ENCODE measurements at regions not wholly inside any gene's neighbourhood (a gene's known extent, or its start where the extent isn't known, plus 50 kb on each side); places are given as distances from the start of the nearest gene placed in this dataset.
"Not testable (repeated sequence)": the region's sequence is repeated elsewhere in the genome, so short reads cannot be mapped to it uniquely, and the experiment has no call there.

DNA sequence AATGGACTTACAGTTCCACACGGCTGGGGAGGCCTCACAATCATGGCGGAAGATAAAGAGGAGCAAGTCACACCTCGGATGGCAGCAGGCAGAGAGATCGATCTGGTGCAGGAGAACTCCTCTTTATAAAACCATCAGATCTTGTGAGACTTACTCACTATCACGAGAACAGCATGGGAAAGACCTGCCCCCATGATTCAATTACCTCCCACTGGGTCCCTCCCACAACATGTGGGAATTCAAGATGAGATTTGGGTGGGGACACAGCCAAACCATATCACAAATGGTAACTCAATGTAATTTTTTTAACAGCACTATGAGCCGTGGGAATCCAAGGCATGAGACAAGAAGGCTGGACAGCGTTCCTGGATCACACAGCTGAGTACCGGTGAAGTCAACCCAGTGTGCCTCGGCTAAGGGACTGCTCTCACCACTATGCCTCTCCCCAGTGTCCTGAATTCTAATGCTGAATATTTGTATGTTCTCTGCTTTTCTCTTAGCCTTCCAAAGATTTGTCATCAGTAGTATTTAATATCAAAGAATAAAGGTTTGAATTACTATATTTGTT lies 84.3 kb downstream of the IRS2 start:
- Mint-ChIP-seq H3K4me3 (peak overlapping the region in 1 of 8 donors; percentile 10), H3K27me3 (peaks cover 17 to 21% of the 10 kb centered on the region in 2 donors), H3K4me1 (peaks cover 6 to 22% (median 14%) of the 10 kb centered on the region in 4 donors)
- H3K9me3 ChIP-seq (ENCODE audit: control insufficient read depth in 1 of 2, low read length in 2 of 2); H3K4me3 ChIP-seq (ENCODE audit: low read length in 2 of 2); CTCF ChIA-PET (ENCODE audit: partially characterized antibody); H3K9me3 Mint-ChIP-seq; H3K36me3 ChIP-seq (ENCODE audit: insufficient read depth, low read length); H3K27ac Mint-ChIP-seq; H3K27ac ChIP-seq (ENCODE audit: low read depth, low read length); DNase-seq; H3K36me3 Mint-ChIP-seq; intact Hi-C loops (cut with micrococcal nuclease); POLR2A ChIA-PET (ENCODE audit: partially characterized antibody): not testable (repeated sequence)
- peaks cover 12% of the 10 kb centered on the region for H3K27me3 ChIP-seq (ENCODE audit: insufficient read depth, low read length)
- peaks cover 12% of the 10 kb centered on the region for H3K4me1 ChIP-seq (ENCODE audit: insufficient read depth, low read length)

DNA sequence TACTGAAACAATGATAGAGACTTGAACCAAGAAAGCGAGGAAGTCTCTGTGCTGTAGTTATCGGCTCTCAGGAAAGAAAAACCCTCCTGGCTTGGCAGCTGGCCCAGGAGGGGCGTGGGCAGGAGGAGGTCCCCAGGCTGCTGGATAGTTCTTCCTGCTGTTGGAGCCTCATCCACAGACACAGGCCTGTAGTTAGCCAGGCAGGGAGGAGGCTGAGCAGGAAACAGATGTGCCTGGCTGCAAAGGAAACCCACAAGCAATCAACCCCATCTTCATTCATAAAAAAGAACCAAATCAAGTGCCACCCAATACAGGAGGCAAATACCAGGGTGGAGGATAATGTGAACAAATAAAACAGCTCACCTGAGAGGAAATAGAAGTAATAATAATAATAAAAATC lies 86.2 kb downstream of the IRS2 start:
- intact Hi-C loops (cut with micrococcal nuclease): no loop called here
- Mint-ChIP-seq H3K27me3 (peaks cover 10 to 16% of the 10 kb centered on the region in 2 donors), H3K36me3 (no peaks in the 10 kb centered on the region), H3K4me3 (no peak overlapping the region), H3K27ac (no peak overlapping the region), H3K4me1 (peaks cover 6 to 19% (median 11%) of the 10 kb centered on the region in 4 donors), H3K9me3 (no peaks in the 10 kb centered on the region)
- Histone ChIP-seq H3K27me3 (ENCODE audit: insufficient read depth, low read length) (peaks cover 12% of the 10 kb centered on the region), H3K27ac (ENCODE audit: low read depth, low read length) (no peak overlapping the region), H3K4me3 (ENCODE audit: low read length in 2 of 2) (no peak overlapping the region), H3K4me1 (ENCODE audit: insufficient read depth, low read length) (peaks cover 11% of the 10 kb centered on the region), H3K36me3 (ENCODE audit: insufficient read depth, low read length) (no peaks in the 10 kb centered on the region), H3K9me3 (ENCODE audit: control insufficient read depth in 1 of 2, low read length in 2 of 2) (no peaks in the 10 kb centered on the region)
- ChIA-PET CTCF (ENCODE audit: partially characterized antibody) (no interaction called here), POLR2A (ENCODE audit: partially characterized antibody) (no interaction called here)
- DNase-seq: no peak

DNA sequence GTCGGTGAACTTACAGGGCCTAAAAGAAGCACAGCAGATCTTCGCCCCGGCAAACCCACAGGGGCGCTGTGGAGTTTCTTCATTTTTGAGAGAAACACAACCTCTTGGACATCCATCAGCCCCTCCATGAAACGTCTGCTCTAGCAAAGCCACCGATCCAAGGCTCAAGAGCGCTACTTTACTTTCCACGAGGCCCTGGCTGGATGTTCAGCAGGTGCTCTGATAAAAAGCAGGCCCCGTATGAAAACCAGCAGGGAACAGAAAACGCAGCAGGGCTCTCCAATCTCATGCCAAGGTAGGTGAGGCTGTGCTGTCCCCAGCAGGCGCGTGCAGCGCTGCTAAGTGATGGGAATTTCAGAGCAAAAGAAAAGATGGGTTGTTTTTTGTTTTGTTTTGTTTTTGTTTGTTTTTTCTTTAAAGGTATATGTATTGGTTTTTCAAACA lies 86.7 kb downstream of the IRS2 start:
- Mint-ChIP-seq H3K9me3 (no peaks in the 10 kb centered on the region), H3K27ac (no peak overlapping the region), H3K4me3 (no peak overlapping the region), H3K36me3 (no peaks in the 10 kb centered on the region), H3K4me1 (peaks cover 6 to 14% (median 7%) of the 10 kb centered on the region in 4 donors), H3K27me3 (peaks cover 8 to 12% of the 10 kb centered on the region in 2 donors)
- POLR2A ChIA-PET (ENCODE audit: partially characterized antibody): no interaction called here
- Histone ChIP-seq H3K36me3 (ENCODE audit: insufficient read depth, low read length) (no peaks in the 10 kb centered on the region), H3K27me3 (ENCODE audit: insufficient read depth, low read length) (peaks cover 8% of the 10 kb centered on the region), H3K4me1 (ENCODE audit: insufficient read depth, low read length) (peaks cover 8% of the 10 kb centered on the region), H3K9me3 (ENCODE audit: control insufficient read depth in 1 of 2, low read length in 2 of 2) (no peaks in the 10 kb centered on the region), H3K27ac (ENCODE audit: low read depth, low read length) (no peak overlapping the region), H3K4me3 (ENCODE audit: low read length in 2 of 2) (no peak overlapping the region)
- CTCF ChIA-PET (ENCODE audit: partially characterized antibody): no interaction called here
- DNase-seq: no peak
- intact Hi-C loops (cut with micrococcal nuclease): no loop called here

DNA sequence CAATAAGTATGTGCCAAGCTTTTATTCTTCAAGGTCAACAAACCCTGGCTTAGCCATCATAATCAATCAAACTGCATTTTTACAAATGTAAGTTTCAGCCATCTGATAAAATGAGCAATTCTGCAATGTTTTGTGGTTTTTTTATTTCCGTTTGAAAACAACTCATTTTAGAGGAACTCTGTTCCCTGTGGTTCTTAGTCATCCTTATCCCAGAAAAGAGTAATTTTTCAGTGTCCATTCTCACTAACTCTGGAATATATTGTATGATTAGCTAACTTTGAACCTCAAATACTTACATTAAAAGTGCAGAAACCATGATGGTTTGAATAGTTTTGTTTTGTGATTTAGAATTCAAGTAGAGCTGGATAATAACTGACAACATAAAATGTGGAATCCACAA lies 87.6 kb downstream of the IRS2 start:
- DNase-seq: no peak
- H3K9me3 Mint-ChIP-seq: no peaks in the 10 kb centered on the region
- no peak overlapping the region for H3K27ac Mint-ChIP-seq
- H3K36me3 Mint-ChIP-seq: no peaks in the 10 kb centered on the region
- Histone ChIP-seq H3K36me3 (ENCODE audit: insufficient read depth, low read length) (no peaks in the 10 kb centered on the region), H3K9me3 (ENCODE audit: control insufficient read depth in 1 of 2, low read length in 2 of 2) (no peaks in the 10 kb centered on the region), H3K4me1 (ENCODE audit: insufficient read depth, low read length) (peaks cover 8% of the 10 kb centered on the region), H3K27me3 (ENCODE audit: insufficient read depth, low read length) (no peaks in the 10 kb centered on the region), H3K4me3 (ENCODE audit: low read length in 2 of 2) (no peak overlapping the region), H3K27ac (ENCODE audit: low read depth, low read length) (no peak overlapping the region)
- ChIA-PET CTCF (ENCODE audit: partially characterized antibody) (no interaction called here), POLR2A (ENCODE audit: partially characterized antibody) (no interaction called here)
- H3K27me3 Mint-ChIP-seq: peaks cover 4% of the 10 kb centered on the region in 2 donors
- H3K4me3 Mint-ChIP-seq: no peak overlapping the region
- intact Hi-C loops (cut with micrococcal nuclease): no loop called here
- H3K4me1 Mint-ChIP-seq: peaks cover 6 to 11% (median 7%) of the 10 kb centered on the region in 4 donors

DNA sequence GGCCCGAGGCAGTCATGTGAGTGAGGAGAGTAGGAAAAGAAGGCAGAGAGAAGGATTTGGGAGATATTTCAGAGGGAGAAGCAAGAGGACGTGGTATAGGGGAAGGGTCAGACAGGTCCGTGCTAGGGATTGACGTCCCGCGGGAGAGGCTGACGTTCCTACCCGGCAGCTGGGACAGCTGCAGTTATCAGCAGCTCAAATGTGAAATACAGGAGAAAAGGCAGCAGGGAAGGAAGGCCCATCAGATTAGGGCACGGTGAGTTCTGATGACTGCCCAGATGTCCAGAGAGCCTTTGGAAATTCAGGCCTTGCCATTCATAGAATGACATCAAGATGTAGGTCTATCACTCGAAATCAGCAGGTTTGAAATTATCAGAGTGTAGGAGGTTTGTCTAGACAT lies 88.4 kb downstream of the IRS2 start:
- Histone ChIP-seq H3K4me1 (ENCODE audit: insufficient read depth, low read length) (peaks cover 8% of the 10 kb centered on the region), H3K4me3 (ENCODE audit: low read length in 2 of 2) (no peak overlapping the region), H3K36me3 (ENCODE audit: insufficient read depth, low read length) (no peaks in the 10 kb centered on the region), H3K9me3 (ENCODE audit: control insufficient read depth in 1 of 2, low read length in 2 of 2) (no peaks in the 10 kb centered on the region), H3K27me3 (ENCODE audit: insufficient read depth, low read length) (no peaks in the 10 kb centered on the region), H3K27ac (ENCODE audit: low read depth, low read length) (no peak overlapping the region)
- no peaks in the 10 kb centered on the region for H3K9me3 Mint-ChIP-seq
- H3K4me1 Mint-ChIP-seq: peaks cover 6 to 11% (median 7%) of the 10 kb centered on the region in 4 donors
- intact Hi-C loops (cut with micrococcal nuclease): no loop called here
- POLR2A ChIA-PET (ENCODE audit: partially characterized antibody): no interaction called here
- CTCF ChIA-PET (ENCODE audit: partially characterized antibody): no interaction called here
- H3K27me3 Mint-ChIP-seq: peaks cover 2 to 3% of the 10 kb centered on the region in 2 donors
- H3K36me3 Mint-ChIP-seq: no peaks in the 10 kb centered on the region
- peak overlapping the region in 1 of 7 donors; percentile 4 for H3K27ac Mint-ChIP-seq
- no peak overlapping the region for H3K4me3 Mint-ChIP-seq
- no peak for DNase-seq

DNA sequence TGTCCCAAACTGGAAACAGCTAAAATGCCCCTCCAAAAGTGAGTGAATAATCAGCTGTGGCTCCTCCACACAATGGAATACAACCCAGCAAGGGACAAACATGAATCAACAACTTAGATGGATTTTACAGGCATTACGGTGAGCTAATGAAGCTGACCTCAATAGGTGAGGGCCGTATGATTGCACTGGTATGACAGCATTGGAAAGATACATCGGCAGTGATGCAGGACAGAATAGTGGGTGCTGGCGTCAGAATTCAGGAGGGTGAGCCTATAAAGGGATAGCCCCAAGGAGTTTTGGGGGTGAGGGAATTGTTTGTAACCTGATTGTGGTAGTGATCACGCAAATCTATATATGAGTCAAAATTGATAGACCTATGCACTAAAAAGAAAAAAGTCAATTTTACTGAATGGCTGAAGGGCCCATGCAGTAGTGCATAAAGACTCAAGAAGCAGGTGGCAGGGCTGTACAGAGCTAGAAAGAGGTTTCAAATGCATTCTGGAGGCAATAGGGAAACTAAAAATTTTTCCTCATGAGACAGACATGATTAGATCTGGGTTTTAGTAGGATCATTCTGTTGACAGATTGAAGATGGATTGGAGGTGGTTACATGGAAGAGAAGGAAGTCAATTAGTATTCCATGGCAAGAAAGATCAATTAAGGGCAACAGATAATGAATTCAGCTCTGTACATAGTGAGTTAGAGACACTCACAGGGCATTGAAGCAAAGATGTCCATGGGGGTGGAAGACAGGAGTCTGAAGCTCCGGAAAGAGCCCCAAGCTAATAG lies 90.8 kb downstream of the IRS2 start:
- ChIA-PET CTCF (ENCODE audit: partially characterized antibody) (no interaction called here), POLR2A (ENCODE audit: partially characterized antibody) (no interaction called here)
- Mint-ChIP-seq H3K9me3 (no peaks in the 10 kb centered on the region), H3K4me1 (peaks cover 6 to 11% (median 7%) of the 10 kb centered on the region in 4 donors), H3K27ac (no peak overlapping the region), H3K36me3 (no peaks in the 10 kb centered on the region), H3K4me3 (no peak overlapping the region), H3K27me3 (peaks cover 2% of the 10 kb centered on the region in 2 donors)
- Histone ChIP-seq H3K27ac (ENCODE audit: low read depth, low read length) (no peak overlapping the region), H3K4me1 (ENCODE audit: insufficient read depth, low read length) (peaks cover 8% of the 10 kb centered on the region), H3K27me3 (ENCODE audit: insufficient read depth, low read length) (no peaks in the 10 kb centered on the region), H3K36me3 (ENCODE audit: insufficient read depth, low read length) (no peaks in the 10 kb centered on the region), H3K9me3 (ENCODE audit: control insufficient read depth in 1 of 2, low read length in 2 of 2) (no peaks in the 10 kb centered on the region), H3K4me3 (ENCODE audit: low read length in 2 of 2) (no peak overlapping the region)
- intact Hi-C loops (cut with micrococcal nuclease): no loop called here
- no peak for DNase-seq

DNA sequence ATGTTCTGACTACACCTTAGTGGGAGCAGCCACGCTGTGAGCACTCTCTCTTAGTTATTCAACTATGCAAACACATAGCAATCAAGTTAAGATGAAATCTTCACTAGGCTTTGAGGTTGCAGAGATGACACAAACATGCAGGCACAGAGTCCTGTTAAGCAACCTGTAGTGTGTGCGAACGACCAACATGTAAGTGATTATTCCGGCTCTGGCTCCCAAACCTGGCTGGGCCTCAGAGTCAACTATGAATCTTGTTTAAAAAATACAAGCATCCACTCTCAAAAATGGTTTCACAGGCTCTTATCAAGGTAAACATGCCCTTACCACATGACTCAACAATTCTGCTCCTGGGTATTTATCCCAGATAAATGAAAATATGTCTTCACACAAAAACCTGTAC lies 91.4 kb downstream of the IRS2 start:
- ChIA-PET POLR2A (ENCODE audit: partially characterized antibody) (no interaction called here), CTCF (ENCODE audit: partially characterized antibody) (no interaction called here)
- Mint-ChIP-seq H3K27ac (no peak overlapping the region), H3K9me3 (no peaks in the 10 kb centered on the region), H3K27me3 (peaks cover 2% of the 10 kb centered on the region in 2 donors), H3K4me3 (no peak overlapping the region), H3K36me3 (no peaks in the 10 kb centered on the region), H3K4me1 (peaks cover under 1 to 4% (median 2%) of the 10 kb centered on the region in 4 donors)
- Histone ChIP-seq H3K4me1 (ENCODE audit: insufficient read depth, low read length) (peaks cover 4% of the 10 kb centered on the region), H3K27me3 (ENCODE audit: insufficient read depth, low read length) (no peaks in the 10 kb centered on the region), H3K9me3 (ENCODE audit: control insufficient read depth in 1 of 2, low read length in 2 of 2) (no peaks in the 10 kb centered on the region), H3K4me3 (ENCODE audit: low read length in 2 of 2) (no peak overlapping the region), H3K27ac (ENCODE audit: low read depth, low read length) (no peak overlapping the region), H3K36me3 (ENCODE audit: insufficient read depth, low read length) (no peaks in the 10 kb centered on the region)
- no peak for DNase-seq
- intact Hi-C loops (cut with micrococcal nuclease): no loop called here

Data from CD4-positive, alpha-beta memory T cell (primary cell).